NCI-H146 treated with DMSO at 0.1 percent for 48 hours (cell line): ENCODE measurements at regions not wholly inside any gene's neighbourhood (a gene's known extent, or its start where the extent isn't known, plus 50 kb on each side); places are given as distances from the start of the nearest gene placed in this dataset.

Experiments
- DNase-seq: peaks from one replicate; lab custom pipeline; 2025; ENCODE audit not compliant: unreplicated experiment; lab: John Stamatoyannopoulos, UW

- no peak for DNase-seq
Observed at GRCh38 chr7:155201325-155202087, 96.2 kb upstream of the INSIG1 start.

DNA sequence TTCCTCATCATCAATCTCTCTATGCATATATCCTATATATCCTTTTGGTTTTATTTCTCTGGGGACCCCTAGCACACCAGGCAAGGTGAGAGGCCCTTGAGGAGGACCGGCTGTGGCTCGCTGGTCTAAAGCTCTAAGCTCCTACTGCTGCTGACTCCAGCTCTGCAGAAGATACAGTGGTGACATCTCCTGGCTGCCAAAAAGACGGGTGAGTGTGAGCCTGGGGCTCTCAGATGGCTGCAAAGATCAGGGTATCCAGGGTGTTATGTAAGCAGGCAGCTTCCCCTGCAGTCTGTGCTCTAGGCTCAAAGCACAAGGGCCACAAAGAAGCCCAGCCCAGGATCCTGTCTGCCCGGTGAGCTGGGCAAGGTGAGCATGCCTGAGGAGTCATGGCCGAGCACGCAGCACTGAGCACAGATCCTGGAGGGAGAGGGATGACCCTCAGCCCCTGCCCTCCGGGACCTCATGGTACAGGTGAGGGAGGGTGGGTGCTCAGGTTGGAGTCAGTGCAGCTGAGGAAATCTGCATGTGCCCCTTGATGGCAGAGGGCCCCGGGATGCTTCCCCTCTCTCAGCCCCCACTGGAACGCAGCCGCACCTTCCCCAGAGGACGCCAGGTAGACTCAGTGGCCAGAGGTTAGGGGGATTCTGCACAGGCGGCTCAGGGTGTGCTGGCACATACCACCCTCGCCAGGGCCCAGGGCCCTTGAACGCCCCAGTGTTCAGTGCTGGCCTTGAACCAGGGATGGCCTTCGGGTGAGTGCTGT lies 95.4 kb upstream of the INSIG1 start:
- DNase-seq: no peak

GRCh38 chr7:155203059-155203881 lies 94.4 kb upstream of the INSIG1 start:
- DNase-seq: no peak

DNA sequence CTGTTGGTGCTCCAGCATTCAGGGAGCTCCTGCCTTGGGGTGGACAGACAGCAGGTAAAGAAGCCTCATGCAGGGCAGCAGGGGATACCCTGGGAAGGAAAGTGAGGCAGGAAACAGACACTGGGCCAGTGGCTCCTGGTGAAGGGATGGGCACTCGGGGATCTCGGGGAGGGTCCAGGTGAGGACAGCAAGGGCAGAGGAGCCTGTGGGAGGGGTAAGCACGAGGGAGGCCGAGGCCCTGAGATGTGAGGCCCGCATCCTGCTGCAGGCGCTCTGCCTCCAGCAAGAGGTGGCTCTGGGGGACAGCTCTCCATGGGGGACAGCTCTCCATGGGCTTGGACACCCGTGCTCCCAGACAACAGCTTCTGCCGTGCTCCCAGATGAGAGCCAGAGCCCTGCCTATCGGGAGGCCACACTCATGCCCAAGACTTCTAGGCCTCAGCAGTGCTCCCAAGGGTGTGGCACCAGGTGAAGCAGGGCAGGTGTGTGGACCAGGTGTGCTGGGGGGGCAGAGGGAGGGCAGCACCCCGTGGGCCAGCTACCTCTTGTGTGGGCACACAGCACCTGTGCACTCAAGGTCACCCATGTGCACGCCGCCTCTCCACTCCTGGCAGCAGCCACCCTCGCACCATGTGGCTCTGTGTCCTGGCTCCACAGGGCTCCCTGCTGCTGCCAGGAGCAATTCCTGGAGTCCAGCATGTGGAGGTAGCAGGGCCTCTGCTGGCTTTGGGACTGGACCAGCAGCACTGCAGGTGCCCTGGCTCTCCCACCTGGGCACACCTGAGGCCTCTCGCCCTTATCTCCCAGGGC lies 93.6 kb upstream of the INSIG1 start:
- no peak for DNase-seq

GRCh38 chr7:155204744-155205367 lies 92.8 kb upstream of the INSIG1 start:
- no peak for DNase-seq

DNA sequence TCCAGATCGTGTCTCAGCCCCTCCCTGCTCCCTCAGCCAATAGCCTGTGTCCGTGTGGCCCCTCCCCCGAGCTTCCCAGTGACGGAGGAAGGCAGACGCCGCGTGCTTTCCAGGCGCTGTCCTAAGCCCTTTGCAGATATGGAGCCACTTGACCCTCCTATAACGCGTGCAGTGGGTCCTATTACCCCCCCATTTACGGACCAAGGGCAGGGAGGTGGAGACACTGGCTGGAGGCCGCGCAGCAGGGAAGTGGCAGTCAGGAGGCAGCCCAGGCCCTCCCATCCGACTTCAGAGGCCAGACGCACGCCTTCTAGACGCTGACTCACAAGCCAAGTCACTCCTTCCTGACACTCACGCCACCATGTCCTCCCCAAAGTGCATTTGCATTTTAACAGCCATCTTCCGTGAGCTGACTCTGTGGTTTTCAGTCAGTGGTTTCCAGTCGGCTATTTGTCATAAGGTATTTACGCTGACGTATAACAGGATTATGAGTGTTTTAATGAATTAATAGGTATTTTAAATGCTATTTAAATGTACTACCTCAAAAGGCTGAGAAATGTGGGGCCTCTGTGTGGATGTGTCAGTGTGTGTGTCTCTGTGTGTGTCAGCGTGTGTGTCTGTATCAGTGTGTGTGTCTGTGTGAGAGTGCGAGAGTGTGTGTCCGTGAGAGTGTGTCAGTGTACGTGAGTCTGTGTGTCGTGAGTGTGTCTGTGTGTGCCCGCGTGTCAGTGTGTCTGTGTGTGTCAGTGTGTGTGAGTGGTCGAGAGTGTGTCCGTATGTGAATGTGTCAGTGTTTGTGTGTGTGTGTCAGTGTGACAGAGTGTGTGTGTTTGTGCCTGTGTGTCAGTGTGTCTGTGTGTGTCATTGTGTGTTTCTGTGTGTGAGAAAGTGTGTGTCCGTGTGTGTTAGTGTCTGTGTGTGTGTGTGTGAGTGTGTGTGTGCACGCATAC lies 92.0 kb upstream of the INSIG1 start:
- DNase-seq: peak; percentile 12

GRCh38 chr7:155206318-155207020 lies 91.2 kb upstream of the INSIG1 start:
- DNase-seq: no peak

GRCh38 chr7:155207326-155208002 lies 90.2 kb upstream of the INSIG1 start:
- DNase-seq: no peak

- DNase-seq: no peak
Observed at GRCh38 chr7:155208681-155209477, 88.8 kb upstream of the INSIG1 start.

- DNase-seq: no peak
Observed at GRCh38 chr7:155209478-155210319, 88.0 kb upstream of the INSIG1 start.

GRCh38 chr7:155210356-155210755 lies 87.3 kb upstream of the INSIG1 start:
- no peak for DNase-seq

DNA sequence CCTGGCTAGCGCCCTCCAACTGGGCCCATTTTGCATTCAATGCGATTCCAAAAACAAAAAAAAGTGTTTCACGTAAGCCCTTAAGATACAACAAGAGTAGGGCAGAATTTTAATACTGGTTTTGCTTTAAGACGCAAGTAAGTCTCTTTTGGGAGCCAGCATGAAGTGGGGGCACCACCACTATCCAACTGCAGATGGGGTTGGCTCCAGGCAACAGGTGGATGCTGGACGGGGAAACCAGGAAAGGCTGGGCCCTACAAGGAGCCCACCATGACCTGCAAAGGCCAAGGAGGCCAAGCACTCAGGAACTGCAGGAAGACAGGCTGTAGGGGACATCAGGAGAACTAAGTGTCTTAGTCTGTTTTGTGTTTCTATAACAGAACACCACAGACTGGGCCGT lies 86.5 kb upstream of the INSIG1 start:
- DNase-seq: no peak

DNA sequence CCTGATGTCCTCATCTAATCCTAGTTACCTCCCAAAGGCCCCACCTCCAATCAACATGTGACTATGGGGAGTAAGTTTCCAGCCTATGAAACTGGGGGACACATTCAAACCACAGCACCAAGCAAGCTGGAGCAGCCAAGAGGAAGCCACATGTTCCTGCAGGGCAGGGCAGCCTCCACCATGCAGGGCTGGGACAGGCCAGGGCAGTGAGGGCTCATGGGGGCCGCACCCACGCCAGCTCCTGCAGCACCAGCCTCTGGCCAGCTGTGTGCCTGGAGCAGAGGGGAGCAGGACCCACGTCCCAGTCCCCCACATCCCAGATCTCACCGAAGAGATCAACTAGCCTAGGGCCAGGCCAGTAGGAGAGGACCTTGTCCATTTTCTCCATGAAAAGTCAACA lies 85.9 kb upstream of the INSIG1 start:
- no peak for DNase-seq

DNA sequence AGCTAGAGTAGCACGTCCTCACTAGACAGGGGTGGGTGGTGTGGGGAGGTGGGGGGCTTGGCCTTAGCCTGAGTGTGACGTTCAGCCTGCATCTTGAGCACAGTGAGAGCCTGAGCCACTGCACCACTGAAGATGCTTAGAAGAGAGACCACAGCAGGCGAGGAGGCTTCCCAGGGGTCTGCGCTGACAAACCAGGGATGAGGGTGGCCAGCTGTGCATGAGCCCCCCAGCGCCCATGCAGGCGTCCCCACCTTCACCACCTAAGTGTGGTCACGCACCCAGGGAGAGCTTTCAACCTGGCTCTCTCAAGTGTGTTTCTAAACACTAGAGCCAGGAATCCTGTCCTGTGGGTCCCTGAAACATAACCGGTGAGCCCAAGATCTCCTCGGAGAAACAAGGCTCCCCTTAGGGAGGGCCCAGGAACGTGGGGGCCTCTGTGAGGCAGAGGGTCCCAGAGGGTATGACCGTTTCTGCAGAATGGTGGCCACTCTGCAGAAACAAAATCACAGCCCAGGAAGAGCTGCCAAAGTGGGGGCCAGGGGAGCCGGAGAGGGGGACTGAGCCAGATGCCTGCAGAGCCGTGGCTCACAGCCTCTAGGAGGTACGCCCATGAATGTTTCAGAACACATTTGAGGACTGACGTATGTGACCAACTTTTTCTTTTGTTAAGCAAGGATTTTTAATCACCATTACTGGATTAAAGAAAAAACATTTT lies 85.2 kb upstream of the INSIG1 start:
- DNase-seq: no peak

GRCh38 chr7:155213385-155213784 lies 84.3 kb upstream of the INSIG1 start:
- no peak for DNase-seq
